ENCODE measurements at regions not wholly inside any gene's neighbourhood (a gene's known extent, or its start where the extent isn't known, plus 50 kb on each side); places are given as distances from the start of the nearest gene placed in this dataset.

DNA sequence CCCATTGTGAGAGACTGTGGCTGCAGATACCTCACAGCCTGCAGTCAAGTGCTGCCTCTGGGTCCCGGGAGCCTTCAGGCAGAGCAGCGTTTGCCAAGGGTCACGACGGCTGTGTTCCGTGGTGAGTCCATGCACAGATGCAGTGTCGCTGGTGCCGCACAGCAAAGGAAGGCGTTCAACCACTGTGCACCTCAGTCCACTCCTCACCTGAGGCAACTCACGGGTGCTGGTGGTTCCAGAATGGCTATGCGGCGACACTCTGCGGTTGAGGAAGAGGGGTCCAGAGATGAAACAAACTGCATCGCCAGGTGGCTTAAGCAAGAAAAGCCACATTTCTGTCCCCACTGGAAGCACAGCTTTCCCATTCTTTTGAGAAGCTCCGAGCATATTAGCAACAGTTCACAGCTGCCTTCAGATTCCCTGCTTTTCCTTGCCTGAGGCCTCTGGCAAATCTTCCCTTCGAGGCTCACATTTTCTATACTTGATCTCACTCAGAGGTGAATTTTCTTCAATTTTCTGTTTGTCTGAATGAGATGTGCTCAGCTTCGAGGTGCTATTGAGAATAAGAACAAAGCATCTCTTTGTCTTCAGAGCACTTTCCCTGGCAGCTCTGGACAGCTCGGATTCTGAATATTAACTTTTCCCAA lies 208.8 kb upstream of the TWIST2 start:
- DNase-seq = no peak

DNA sequence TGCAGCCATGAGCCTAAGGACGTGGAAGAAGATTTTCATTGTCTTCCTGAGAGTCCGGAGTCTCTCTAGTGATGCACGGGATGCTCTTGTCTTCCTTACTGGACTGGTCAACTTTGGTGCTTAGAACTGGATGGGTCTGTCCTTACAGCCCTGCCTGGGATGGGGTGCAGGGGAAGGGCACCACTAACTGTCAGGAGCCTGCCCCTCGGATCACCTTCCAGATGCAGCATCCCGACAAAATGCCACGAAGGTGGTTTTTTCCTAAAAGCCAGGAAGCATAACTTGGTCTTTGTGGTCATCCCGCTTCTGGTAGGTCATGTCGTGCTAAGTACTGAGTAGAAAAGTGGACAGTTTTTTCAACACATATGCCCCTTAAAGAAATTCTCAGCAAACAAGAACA lies 207.4 kb upstream of the TWIST2 start:
- no peak for DNase-seq

DNA sequence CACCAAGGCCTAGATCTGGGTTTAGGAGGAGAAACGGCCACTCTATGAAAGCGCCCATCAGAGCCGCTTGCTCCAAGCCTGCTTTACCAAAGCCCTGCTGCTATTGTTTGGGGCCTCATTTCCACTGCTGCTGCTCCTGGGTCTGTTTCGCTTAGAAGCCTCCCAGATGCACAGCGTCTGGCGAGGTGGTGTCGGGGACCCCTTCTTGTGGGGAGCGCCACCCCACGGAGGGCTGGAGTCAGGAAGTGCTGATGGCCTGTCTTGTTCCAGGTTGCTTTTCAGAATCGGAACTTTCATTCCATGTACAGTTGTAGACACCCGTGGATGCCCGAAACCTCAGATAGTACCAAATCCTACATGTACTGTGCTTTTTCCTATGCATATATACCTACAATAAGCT lies 204.9 kb upstream of the TWIST2 start:
- no peak for DNase-seq

DNA sequence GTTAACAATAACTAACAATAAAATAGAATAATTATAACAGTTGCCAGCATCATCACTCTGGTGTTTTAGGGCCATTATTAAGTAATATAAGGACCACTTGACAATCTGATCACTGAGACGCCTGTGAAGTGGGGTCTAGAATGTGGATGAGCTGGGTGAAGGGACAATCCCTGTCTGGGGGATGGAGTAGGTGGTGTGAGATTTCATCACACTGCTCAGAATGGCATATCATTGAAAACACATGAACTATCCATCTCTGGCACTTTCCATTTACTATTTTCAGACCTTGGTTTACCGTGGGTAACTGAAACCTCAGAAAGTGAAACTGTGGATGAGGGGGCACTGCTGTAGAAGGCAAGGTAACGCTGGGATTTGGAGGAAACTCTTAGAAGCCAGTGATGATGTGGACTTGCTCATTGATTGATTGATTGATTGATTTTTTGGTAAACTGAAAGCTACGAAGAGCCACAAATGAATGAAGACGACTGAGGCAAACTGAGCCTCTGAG lies 204.4 kb upstream of the TWIST2 start:
- DNase-seq = no peak

DNA sequence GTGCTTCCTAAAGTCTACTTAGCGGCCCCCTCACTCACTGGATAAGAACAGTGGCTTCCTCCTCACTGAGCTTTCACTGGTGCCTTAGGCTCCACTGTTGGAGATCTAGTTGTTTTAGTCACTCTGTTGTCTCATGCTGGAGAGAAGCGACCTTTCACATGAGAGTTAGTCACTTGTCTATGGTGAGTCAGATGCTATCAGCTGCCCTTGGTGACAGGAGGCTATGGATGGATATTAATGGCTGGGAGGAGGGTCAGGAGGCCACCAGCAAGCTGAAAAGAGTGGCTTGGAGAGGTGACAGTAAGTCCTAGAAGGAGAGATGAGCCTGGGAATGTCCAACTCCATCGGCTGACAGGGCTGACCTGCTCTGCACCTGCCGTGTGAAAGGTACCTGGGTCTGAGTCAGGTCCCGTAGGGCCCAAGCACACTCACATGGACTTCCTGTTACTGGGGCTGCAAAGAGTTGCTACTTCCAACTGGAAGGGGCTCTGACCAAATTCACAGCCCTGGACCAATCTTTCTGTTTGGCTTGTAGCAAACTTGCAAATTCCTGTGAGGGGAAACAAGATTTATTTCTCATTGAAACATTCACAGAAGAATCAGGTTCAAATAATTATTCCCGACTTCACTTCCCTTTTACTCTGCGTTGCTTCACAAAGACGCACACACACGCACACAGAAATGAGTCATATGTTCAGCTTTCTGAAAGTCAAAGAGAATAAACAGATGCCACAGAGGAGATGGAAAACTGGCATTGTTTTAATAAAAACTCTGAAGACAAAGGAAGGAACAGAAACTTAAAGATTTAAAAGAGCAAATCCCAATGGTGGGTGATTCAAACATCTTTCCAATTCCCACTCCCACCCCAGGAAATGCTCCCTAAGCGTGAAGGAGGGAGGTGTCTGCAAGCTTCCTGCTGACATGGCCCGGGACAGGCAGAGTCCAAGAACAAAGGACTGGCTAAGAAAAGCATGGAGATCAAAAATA lies 203.5 kb upstream of the TWIST2 start:
- no peak for DNase-seq

DNA sequence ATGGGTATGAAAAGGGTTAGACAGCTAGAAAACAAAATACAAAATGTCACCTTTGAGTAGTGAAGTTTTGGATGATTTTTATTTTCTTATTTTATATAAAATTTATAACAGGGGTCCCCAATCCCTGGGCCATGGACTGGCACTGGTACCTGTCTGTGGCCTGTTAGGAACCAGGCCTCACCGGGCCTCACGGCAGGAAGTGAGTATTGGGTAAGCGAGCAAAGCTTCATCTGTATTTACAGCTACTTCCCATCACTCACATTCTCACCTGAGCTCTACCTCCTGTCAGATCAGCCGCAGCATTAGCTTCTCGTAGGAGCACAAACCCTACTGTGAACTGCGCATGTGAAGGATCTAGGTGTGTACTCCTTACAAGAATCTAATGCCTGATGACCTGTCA lies 202.8 kb upstream of the TWIST2 start:
- no peak for DNase-seq

DNA sequence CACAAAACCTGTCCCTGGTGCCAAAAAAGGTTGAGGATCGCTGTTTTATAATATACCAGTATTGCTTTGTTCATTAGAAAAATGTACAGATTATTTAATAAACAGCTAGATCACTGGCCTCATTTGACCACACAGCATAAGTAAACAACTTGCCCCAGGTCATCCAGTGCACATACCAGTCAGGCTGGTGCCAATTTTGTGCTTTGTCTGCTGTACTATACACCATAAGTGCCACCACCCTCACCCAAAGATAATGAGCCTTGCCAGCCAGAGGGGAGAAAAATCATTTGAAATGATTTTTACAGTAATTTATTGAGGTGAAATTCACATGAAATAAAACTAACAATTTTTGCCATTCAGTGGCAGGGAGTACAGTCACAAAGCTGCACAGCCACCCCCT lies 202.2 kb upstream of the TWIST2 start:
- no peak for DNase-seq

DNA sequence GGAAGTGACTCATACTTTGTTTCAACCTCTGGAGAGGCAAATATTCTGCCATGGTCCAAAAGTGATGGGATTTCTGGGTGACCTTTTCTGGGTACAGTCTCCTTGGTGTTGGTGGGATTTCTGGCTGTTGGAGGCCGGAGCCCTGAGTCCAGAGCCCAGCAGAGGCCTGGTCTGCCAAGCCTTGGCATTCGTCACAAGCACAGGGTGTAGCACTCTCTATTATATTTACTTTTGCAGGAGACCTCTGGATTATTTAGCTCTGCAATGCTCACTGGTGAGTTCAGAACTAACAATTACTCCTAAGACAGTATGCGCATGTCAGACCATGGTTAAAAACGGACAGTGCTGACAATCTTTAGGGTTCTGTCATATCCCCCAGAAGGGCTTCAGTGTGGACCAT lies 201.6 kb upstream of the TWIST2 start:
- DNase-seq = no peak

DNA sequence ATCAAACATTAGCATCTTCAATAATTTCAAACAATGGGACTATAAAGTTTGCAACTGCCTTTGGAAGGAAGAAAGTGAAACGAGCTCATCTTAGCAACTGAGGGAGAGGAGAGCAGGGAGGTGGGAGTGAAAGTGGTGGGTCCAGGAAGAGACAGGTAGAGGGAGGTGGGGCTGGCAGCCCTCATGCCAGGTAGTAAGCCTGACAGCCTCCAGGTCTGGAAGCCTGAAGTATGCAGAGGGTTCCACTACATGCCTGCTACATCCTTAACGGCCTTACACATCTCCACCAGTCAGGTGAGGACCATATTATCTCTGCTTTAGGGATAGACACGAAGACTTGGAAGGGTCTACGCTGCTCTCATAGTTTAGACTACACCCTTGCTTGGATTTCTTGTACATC lies 201.1 kb upstream of the TWIST2 start:
- no peak for DNase-seq

DNA sequence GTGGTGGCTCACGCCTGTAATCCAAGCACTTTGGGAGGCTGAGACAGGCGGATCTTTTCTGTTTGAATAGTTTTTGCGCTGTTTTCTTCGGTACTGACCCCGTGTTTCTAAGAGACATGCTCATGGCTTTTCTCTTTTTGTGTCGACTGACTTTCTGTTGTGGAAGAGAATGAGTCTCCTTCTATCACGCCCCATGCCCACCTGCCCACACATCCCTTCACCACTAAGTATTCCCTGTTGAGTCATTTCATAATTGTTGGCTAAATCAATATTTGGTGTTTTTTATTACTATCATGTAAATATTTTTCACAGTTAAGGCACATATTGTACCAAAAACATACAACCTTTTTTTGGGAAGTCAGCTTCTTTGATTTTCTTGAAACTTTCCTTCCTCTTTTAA lies 198.8 kb upstream of the TWIST2 start:
- no peak for DNase-seq

DNA sequence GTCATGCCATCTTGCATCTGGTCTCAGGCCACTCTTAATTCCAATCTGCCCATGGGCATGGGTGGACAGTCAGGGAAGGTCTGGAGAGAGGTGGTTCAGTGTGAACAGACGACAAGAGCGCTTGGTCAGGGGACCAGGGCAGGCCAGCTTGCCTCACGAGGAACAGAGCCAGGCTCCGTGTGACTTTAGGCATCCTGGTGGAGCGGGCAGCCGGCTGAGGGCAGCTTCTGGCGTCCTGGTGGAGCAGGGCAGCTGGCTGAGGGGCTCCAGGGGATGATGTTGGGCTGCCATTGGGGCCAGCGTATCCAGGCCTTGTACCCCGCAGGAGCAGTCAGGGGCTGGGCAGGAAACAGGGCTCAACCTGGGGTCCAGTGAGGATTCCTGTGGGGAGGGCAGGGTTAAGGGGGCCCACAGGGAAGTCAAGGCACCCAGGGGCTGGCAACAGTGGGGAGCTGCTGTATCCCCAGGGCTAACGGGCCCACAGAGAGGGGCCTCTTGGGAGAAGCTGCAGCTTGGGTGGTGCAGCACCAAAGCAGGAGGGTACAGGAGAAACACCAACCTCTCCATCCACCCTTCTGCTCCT lies 197.9 kb upstream of the TWIST2 start:
- no peak for DNase-seq

DNA sequence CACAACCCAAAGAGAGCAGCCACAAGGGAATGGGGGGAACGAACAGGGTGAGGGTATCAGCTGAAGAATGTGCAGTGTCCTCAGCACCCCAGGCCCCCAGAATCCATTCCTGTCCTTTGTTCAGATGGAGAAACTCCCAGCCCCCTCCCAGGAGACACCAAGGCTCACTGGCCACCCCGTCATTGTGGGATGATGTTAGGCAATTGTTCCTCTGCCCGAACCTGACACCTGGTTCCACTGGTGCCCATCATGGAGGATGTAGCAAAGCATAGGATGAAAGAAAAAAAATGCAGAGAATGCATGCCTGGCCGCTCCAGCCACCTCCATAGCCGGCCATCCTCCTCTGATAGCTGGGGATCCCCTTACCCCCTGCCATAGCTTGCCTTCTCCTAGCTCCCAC lies 197.3 kb upstream of the TWIST2 start:
- DNase-seq = no peak

DNA sequence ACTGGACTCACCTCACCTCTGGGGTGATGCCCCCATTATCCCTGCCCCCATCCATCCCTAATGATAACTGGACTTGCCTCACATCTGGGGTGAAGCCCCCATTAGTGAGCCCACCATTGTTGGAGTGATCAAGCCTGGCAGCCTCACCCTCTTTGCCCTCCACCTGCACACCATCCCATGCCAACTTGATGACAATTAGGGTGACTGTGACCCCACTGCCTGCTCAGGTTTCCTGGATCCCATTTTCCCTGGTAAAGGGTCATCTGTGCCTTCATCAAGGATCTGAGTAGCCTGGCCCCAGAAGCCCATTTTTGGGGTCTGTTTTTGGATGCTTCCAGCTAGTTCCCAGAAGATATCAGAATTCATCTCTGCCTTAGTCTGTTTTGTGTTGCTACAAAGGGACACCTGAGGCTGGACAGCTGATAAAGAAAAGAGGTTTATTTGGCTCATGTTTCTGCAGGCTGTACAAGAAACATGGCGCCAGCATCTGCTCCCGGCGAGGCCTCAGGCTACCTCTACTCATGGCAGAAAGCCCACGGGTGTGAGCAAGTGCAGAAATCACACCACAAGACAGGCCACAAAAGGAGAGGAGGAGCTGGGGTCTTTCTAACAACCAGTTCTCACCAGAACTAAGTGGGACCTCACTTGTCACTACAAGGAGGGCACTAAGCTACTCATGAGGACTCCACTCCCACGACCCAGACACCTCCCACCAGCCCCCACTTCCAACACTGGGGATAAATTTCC lies 196.4 kb upstream of the TWIST2 start:
- DNase-seq = no peak

DNA sequence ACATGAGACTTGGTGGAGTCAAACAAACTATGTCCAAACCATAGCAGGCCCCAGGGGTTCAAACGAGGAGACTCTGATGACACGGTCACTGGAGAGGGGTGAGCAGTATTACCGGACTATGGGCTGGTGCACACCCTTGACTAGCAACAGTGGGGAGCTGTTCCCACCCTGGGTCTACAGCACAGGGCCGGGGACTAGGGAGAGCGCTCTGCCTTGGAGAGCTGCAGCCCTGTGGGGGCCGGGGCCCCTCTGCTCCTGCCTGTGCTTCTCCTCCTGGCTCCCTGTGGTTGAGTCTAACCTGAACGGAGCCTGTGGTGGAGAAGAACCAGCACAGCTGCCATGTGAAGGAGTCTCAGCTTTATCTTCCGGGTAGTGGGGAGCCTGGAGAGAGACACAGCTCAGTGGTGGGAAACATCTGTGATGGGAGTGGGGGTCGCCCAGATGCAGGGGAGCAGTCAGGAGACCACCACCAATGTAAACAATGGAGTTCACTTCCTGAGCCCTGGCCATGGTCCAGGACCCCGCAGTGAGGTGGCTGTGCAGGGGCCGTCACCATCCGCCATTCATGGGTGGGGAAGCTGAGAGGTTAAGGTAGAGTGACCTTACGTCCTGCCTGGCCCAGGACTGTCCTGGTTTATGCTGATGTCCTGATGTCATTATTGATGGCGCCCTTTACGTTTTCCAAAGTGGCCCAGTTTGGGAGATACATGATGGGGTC lies 195.7 kb upstream of the TWIST2 start:
- no peak for DNase-seq

DNA sequence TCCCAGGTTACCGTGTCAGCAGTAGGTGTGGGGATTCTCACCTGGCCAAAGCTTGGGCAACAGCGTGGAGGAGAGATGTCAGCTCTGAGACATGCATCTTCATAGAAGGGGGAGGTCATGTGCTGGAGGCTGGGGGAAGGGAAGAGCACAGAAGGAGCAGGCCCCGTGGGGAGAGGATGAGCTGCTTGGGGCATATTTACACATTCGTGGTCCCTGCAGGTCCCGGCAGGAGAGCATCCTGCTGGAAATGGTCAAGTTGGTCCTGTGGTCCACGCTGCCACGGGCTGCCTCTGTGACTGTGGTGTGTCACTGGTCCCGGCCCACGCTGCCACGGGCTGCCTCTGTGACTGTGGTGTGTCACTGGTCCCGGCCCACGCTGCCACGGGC lies 195.1 kb upstream of the TWIST2 start:
- no peak for DNase-seq

DNA sequence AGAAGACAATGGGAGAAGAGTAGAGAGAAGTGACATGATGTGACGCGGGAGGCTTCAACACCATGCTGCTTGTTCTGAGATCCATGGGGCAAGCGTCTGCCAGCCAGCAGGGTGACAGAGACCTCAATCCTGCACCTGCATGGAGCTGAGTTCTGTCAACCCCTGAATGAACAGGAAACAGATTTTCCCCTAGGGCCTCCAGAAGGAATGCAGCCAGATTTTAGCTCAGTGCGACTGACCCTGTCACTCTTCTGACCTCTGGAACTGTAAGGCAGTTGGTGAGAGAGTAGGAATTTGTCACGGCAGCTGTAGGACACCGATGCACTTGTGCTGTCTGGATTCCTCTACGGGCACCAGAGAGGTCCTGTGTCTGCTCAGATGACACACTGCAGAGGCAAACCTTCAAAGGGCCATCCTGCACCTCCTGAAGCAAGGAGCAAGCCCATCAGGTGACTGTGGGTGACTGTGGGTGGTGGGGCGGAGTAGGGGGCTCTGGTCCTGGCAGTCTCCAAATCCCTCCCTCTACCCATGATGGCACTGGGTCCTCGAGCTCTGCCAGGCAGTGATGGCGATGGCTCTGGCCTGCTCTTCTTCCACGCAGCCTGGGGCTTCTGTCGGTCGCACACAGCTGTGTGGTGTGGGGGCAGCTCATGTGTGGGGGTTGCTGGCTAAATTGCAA lies 194.3 kb upstream of the TWIST2 start:
- DNase-seq = no peak

DNA sequence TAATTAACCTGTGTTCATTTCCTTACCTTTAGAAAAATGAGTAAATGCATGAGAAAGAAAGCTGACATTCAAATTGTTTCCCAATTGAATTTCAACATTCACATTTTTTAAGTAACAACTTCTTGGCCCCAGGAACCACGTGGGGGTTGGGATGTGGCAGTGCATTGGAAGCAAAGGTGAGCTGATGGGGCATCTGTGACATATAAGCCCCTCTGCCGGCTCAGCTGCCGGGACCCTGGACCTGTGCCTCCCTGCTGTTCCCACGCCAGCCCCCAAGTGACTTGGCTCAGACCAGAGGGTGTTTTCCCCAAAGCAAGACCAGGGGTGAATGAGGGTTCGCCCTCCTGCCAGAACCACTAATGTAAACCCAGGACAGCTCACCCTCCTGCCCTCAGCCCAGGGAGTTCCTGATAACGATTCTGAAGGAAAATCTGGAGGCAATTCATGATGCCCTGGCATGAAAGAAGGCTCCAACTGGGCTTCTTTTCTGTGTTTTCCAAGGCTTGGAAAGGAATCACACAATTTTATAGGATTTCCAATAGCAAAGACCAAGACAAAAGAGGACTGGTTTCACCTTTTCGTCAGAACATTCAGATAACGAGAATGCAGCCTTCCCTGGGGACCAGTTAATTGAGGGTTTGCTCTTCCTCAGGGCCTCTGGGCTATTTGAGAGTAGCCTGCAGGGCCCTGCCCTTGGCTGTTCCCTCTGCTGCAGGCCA lies 193.2 kb upstream of the TWIST2 start:
- no peak for DNase-seq

DNA sequence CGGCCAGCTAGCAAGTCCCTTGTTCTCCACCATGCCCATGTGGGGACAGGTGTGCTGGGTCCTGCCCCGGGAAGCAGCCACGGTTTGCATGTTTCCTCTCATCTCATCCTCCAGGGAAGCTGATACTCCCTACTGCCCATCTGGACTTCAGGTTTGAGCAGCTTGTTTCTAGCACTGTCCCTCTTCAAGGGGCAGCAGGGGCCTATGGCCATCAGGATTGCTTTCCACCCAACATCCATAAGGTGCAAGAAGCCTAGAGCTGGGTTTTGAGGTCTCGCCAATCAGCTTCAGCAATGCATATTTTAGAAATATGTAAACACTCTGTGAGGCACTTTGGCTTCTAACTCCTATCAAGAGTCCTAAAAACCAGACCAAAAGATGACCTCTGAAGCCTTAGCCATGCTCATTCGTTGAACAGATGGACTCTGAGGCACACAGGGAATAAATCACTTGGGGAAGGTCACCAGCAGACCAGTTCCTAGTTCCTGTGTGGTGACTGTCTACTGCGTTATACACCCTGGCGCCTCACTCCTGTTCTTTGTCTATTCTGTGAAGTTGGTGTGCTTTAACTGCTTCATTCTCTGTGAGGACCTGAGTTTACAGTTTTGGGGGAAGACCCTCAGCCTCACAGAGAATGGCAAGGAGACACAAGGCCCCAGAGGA lies 192.6 kb upstream of the TWIST2 start:
- DNase-seq = no peak

DNA sequence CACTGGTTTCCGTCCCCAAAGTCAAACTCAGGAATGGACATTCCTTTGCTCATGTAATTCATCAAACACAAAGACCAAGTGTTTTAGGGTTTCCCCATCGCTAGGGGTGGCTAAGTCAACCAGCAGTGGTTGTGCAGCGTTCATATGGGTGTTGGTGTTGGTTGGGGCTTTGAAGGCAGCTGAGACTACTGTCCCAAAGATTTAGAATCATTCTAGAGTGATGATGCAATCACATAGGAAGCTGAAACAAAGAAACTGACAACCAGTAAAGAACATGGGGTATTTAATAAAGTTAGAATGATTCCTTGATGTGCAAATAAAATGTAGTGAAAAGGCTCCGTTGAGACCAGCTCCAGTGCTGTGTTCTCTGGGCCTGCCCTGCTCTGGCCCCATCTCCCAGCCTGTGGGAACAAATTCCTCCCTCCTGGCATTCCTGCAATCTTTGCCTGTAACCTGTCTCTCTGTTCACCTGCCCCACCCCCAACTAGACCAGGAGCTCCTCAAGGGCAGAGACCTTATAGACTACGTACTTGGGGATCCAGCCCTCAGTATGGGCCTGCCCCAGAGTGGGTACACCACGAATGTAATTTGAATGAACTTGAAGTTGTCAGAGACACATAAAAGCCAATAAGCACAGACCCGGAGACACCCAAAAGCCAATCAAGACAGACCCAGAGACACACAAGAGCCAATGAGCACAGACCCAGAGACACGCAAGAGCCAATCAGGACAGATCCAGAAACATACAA lies 191.7 kb upstream of the TWIST2 start:
- no peak for DNase-seq
